ENCODE measurements at regions not wholly inside any gene's neighbourhood (a gene's known extent, or its start where the extent isn't known, plus 50 kb on each side); places are given as distances from the start of the nearest gene placed in this dataset.

- Mint-ChIP-seq H3K9me3 (no peaks in the 10 kb centered on the region), H3K27ac (no peak overlapping the region), H3K4me3 (no peak overlapping the region), H3K4me1 (no peaks in the 10 kb centered on the region), H3K27me3 (peaks cover 25% of the 10 kb centered on the region), H3K36me3 (no peaks in the 10 kb centered on the region)
- no peak for DNase-seq
Measured at GRCh38 chr2:128404709-128405466, 86.2 kb upstream of the HS6ST1 start.

- Mint-ChIP-seq H3K9me3 (no peaks in the 10 kb centered on the region), H3K27me3 (peaks cover 21% of the 10 kb centered on the region), H3K4me1 (no peaks in the 10 kb centered on the region), H3K27ac (no peak overlapping the region), H3K36me3 (no peaks in the 10 kb centered on the region), H3K4me3 (no peak overlapping the region)
- no peak for DNase-seq
Measured at GRCh38 chr2:128405467-128405900, 86.8 kb upstream of the HS6ST1 start.

GRCh38 chr2:128405981-128406613 is 87.4 kb upstream of the HS6ST1 start:
- no peak for DNase-seq
- H3K4me1 Mint-ChIP-seq = no peaks in the 10 kb centered on the region

GRCh38 chr2:128406736-128407554 is 88.3 kb upstream of the HS6ST1 start:
- Mint-ChIP-seq H3K9me3 (no peaks in the 10 kb centered on the region), H3K27ac (no peak overlapping the region), H3K4me1 (no peaks in the 10 kb centered on the region), H3K4me3 (no peak overlapping the region), H3K27me3 (peaks cover 17% of the 10 kb centered on the region), H3K36me3 (no peaks in the 10 kb centered on the region)
- DNase-seq = no peak

More at GRCh38 chr2:128405981-128406613, 87.4 kb upstream of the HS6ST1 start:
- no peak overlapping the region for H3K4me3 Mint-ChIP-seq
- no peak overlapping the region for H3K27ac Mint-ChIP-seq
- H3K9me3 Mint-ChIP-seq = no peaks in the 10 kb centered on the region
- no peaks in the 10 kb centered on the region for H3K36me3 Mint-ChIP-seq
- H3K27me3 Mint-ChIP-seq = peaks cover 19% of the 10 kb centered on the region

- no peak overlapping the region for H3K4me3 Mint-ChIP-seq
- no peaks in the 10 kb centered on the region for H3K36me3 Mint-ChIP-seq
- H3K27me3 Mint-ChIP-seq = peaks cover 5% of the 10 kb centered on the region
- no peak overlapping the region for H3K27ac Mint-ChIP-seq
- H3K4me1 Mint-ChIP-seq = no peaks in the 10 kb centered on the region
- DNase-seq = no peak
- no peaks in the 10 kb centered on the region for H3K9me3 Mint-ChIP-seq
Measured at GRCh38 chr2:128408349-128409305, 90.0 kb upstream of the HS6ST1 start.

- Mint-ChIP-seq H3K4me3 (no peak overlapping the region), H3K4me1 (no peaks in the 10 kb centered on the region), H3K27me3 (peaks cover under 1% of the 10 kb centered on the region), H3K9me3 (no peaks in the 10 kb centered on the region), H3K27ac (no peak overlapping the region), H3K36me3 (no peaks in the 10 kb centered on the region)
- no peak for DNase-seq
Measured at GRCh38 chr2:128409326-128410034, 90.8 kb upstream of the HS6ST1 start.

GRCh38 chr2:128410035-128410757 is 91.5 kb upstream of the HS6ST1 start:
- H3K4me3 Mint-ChIP-seq = no peak overlapping the region
- no peaks in the 10 kb centered on the region for H3K27me3 Mint-ChIP-seq
- H3K9me3 Mint-ChIP-seq = no peaks in the 10 kb centered on the region
- no peaks in the 10 kb centered on the region for H3K4me1 Mint-ChIP-seq
- no peak overlapping the region for H3K27ac Mint-ChIP-seq
- H3K36me3 Mint-ChIP-seq = no peaks in the 10 kb centered on the region
- DNase-seq = no peak

- Mint-ChIP-seq H3K27me3 (no peaks in the 10 kb centered on the region), H3K9me3 (no peaks in the 10 kb centered on the region), H3K4me1 (no peaks in the 10 kb centered on the region), H3K27ac (no peak overlapping the region), H3K4me3 (no peak overlapping the region), H3K36me3 (no peaks in the 10 kb centered on the region)
- DNase-seq = no peak
Measured at GRCh38 chr2:128410758-128411215, 92.1 kb upstream of the HS6ST1 start.

GRCh38 chr2:128411431-128411830 is 92.8 kb upstream of the HS6ST1 start:
- Mint-ChIP-seq H3K9me3 (no peaks in the 10 kb centered on the region), H3K4me1 (no peaks in the 10 kb centered on the region), H3K27ac (no peak overlapping the region), H3K27me3 (no peaks in the 10 kb centered on the region), H3K36me3 (no peaks in the 10 kb centered on the region), H3K4me3 (no peak overlapping the region)
- DNase-seq = no peak

- Mint-ChIP-seq H3K27me3 (no peaks in the 10 kb centered on the region), H3K4me1 (no peaks in the 10 kb centered on the region), H3K36me3 (no peaks in the 10 kb centered on the region), H3K4me3 (no peak overlapping the region), H3K27ac (no peak overlapping the region), H3K9me3 (no peaks in the 10 kb centered on the region)
- no peak for DNase-seq
Measured at GRCh38 chr2:128412181-128412871, 93.7 kb upstream of the HS6ST1 start.

- no peak for DNase-seq
Measured at GRCh38 chr2:128413014-128413717, 94.5 kb upstream of the HS6ST1 start.

GRCh38 chr2:128413718-128414341 is 95.2 kb upstream of the HS6ST1 start:
- DNase-seq = no peak
- Mint-ChIP-seq H3K4me1 (no peaks in the 10 kb centered on the region), H3K4me3 (no peak overlapping the region), H3K9me3 (no peaks in the 10 kb centered on the region), H3K36me3 (no peaks in the 10 kb centered on the region), H3K27ac (no peak overlapping the region), H3K27me3 (no peaks in the 10 kb centered on the region)

More at GRCh38 chr2:128413014-128413717, 94.5 kb upstream of the HS6ST1 start:
- Mint-ChIP-seq H3K9me3 (no peaks in the 10 kb centered on the region), H3K4me1 (no peaks in the 10 kb centered on the region), H3K27ac (no peak overlapping the region), H3K27me3 (no peaks in the 10 kb centered on the region), H3K4me3 (no peak overlapping the region), H3K36me3 (no peaks in the 10 kb centered on the region)

Data from activated naive CD8-positive, alpha-beta T cell treated with anti-CD3 and anti-CD28 coated beads for 36 hours (primary cell).